HG02610 (cell line): ENCODE measurements at regions not wholly inside any gene's neighbourhood (a gene's known extent, or its start where the extent isn't known, plus 50 kb on each side); places are given as distances from the start of the nearest gene placed in this dataset.

Experiments
- ATAC-seq: cut with Tn5 transposase; IDR thresholded peaks from one replicate; pipeline ENCODE4 v1.9.1; 2021; ENCODE audit warnings: mild to moderate bottlenecking, moderate library complexity; ENCODE audit not compliant: unreplicated experiment

DNA sequence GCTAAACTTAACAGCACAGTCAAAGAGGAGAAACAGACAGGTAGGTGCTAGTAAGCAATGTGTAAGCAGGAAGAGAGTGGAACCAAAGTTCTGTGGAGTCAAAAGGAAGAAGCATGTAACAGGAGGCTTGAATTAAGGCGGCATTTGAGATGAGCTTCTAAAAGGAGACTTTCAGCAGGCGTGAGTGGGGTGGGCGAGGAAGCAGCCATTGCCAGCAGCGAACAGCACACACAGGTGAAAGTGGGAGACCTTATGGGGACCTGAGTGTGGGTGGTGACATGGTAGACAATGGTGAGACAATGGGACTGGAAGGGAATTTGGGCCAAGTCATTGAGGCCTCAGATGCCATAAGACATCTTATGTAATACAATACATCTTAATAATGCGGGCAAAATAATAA lies 195.0 kb downstream of the PAX1 start:
- ATAC-seq: no peak

- no peak for ATAC-seq
These were observed 169.5 kb downstream of the PAX1 start for GRCh38 chr20:21874921-21875320.

GRCh38 chr20:21874127-21874526 lies 168.7 kb downstream of the PAX1 start:
- no peak for ATAC-seq

GRCh38 chr20:21873291-21873690 lies 167.8 kb downstream of the PAX1 start:
- ATAC-seq: no peak

DNA sequence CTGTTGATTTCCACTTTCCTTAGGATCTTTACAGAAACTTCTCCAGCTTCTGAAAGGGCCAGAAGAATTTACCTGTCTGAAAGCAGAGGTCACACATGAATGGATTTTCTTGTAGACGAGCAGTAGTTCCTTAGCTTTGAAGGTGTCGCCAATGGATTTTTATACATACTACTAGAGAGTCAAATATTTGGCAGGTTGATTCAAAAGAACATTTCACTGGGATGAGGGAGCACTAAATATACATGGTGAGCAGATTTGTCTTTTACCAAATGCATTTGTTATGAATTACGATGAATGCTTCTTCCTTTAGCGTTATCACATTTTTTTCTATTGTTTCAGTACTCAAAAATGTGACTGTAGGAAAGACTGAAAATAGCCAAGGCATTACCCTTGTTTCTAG lies 162.3 kb downstream of the PAX1 start:
- ATAC-seq: no peak

DNA sequence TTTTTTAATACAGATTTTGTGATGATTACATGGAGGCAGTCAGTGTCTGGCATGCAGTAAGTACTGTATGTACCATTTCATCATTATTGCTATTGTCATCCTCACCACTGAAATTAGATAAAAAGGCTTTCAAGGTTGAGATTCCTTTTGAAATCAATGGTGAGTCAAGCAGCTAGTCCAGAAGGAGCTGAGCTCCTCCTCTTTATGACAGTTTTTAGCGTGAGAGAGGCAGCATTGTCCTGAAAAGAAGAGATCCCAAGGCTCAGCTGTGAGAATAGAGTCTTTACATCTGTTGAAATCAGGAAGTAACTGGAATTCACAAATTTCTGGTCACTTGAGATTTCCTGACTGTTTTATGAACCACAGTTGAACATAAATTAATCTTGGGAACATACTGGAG lies 161.9 kb downstream of the PAX1 start:
- no peak for ATAC-seq

DNA sequence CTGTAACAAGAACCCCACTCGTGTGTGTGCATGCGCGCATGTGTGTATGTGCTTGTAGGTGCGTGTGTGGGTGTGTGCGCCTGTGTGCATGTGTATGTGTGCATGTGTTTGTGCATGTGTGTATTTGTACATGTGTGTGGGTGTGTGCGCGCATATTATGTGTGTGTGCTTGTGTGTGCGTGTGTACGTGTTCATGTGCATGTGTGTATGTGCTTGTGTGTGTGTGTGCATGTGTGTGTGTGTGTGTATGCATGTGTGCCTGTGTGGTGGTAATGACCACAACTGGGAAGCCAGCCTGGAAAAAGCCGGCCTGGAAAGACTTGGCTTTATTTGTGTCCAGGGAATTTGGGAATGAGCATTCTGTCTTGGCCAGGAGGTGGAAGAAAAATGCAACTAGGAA lies 157.5 kb downstream of the PAX1 start:
- ATAC-seq: no peak

DNA sequence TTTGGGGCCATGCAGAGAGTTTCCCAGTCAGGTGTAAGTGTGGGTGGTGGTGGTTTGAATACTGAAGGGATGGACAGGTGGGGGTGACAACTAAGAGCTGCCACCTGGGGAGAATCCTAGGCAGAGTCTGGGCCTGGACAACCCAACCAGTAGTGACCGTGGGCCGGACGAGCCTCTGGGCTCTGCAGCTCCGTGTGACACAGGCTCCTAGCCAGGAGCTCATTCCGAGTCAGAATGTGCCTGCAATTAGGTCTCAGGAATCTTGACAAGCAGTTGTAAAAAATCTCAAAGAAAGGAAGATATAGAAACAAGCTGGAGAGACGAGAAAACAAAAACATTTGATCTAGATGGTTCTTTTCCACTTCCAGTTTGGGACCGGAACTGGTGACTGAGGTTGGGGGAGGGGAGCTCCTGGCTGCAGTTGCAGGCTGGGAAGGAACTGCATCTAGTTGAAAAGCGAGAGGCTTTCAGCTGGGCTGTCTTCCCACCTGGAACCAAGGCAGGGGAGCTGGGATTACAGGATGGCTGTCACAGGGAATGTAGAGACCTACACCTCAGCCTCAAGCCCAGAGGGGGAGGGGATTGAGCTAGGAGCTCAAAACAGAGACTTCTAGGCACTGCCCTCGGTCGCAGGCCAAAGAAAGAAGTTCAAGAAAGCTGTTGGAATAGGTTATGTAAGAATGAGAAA lies 156.9 kb downstream of the PAX1 start:
- ATAC-seq: no peak

GRCh38 chr20:21840991-21841390 lies 135.5 kb downstream of the PAX1 start:
- no peak for ATAC-seq

GRCh38 chr20:21839982-21840381 lies 134.5 kb downstream of the PAX1 start:
- ATAC-seq: no peak

DNA sequence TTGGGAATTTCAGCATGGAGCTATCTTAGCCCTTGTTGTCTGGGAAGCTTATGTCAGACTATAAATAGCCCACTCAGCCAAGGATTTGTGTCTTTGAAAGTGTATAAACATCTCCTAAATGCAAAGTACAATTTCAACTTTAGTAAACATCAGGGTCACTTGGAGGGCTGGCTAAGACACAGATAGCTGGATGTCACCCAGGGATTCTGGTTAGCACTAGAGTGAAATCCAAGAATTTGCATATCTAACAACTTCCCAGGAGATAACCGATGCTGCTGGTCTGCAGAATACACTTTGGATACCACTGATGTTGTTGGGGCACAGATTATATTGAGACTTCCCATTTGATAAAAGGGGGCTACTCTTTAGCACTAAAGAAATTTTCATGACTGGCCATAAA lies 130.9 kb downstream of the PAX1 start:
- ATAC-seq: no peak

DNA sequence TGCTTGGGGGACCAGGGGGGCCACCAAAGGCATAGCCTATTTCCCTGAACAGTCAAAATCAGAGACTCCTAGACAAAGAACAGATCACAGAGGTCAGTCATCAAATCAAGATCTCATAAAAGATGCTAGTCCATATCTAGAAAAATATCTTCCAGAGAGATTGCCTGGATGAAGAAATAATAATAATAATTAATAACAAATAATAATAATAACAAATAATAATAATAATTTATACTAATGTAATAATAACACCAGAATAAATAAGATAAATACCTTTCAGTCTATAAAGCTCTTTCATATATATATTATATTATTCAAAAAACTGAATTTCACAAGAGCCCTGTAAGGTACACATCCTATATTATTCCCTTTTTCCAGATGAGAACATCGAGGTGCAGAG lies 129.6 kb downstream of the PAX1 start:
- no peak for ATAC-seq

DNA sequence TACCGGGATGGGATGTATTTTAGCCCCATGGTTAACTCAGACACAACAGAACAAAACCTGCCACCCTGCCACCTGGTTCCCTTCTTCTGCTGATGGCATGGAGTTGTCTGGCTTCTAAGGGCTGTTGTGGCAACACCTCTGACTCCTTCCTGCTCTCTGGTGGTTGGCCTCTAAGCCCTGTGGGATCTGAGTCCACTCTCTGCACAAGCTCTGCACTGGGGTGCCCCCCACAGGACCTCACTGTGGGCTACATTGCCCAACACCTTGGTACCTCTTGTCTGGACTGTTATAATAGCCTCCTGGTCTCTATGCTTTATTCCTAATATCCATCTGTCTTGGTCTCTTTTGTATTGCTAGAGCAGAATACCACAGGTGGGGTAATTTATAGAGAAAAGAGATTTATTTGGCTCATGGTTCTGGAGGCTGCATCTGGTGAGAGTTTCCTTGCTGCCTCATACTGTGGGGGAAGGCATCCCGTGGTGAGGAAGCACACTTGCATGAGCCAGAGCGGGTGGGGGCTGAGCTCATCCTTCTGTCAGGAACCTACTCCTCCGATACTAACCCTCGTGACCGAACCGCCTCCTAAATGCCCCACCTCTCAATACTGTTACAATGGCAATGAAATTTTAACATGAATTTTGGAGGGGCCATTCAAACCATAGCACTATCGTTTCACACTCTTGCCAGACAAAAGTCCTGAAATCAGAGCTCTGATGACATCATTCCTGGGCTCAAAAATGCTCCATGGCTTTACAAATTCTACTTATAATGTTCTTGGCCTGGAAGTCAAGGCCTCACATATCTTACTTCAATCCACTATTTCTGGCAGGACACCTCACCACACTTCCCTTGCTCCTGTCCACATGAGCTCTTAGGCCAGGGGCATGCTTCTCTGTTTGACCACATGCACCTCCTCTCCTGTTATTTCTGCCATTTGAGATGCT lies 127.2 kb downstream of the PAX1 start:
- ATAC-seq: no peak

DNA sequence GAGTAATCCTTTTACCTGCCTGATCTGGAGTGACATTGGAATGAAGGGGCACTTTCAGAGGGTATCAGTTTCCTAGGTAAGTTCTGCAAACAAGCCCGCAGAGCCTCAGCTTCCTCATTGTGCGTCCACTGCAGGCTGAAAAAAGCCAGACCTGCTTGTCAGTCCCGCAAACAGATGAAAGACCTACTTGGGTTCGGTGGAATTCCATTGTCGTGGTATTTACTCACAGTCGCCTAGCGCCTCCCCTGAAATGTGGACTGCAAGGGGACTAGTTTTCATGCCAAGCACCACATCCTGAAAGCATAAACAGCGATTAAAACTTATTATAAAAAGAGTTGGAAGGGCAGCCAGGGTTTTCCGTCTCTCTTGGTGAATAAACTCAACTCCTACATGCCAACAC lies 121.5 kb downstream of the PAX1 start:
- ATAC-seq: no peak

- no peak for ATAC-seq
These were observed 115.9 kb downstream of the PAX1 start for GRCh38 chr20:21821358-21821757.

- no peak for ATAC-seq
These were observed 115.2 kb downstream of the PAX1 start for GRCh38 chr20:21820688-21821087.

GRCh38 chr20:21820045-21820444 lies 114.6 kb downstream of the PAX1 start:
- ATAC-seq: no peak

- ATAC-seq: no peak
These were observed 106.9 kb downstream of the PAX1 start for GRCh38 chr20:21812379-21812778.

GRCh38 chr20:21809961-21810523 lies 104.6 kb downstream of the PAX1 start:
- ATAC-seq: no peak

GRCh38 chr20:21808863-21809664 lies 103.6 kb downstream of the PAX1 start:
- ATAC-seq: no peak

DNA sequence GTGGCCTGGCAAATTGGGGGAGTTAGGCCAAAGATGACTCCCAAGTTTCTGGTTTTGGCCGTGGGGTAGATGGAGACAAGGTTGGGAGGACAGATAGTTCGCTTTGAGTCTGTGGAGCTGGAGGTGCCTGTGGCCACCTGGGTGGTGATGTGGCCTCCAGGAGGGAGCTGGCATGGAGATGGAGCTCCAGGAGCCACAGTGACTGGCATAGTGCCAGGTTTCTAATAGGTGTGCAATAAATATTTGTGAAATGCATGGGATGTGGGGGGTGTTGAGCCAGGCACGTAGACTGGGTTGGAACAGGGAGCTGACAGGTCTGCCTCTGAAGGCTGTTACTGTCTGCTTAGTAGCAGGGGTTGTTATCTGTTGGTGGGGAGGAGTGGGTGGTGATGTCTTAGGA lies 102.7 kb downstream of the PAX1 start:
- ATAC-seq: no peak
